Stomach (tissue), 4 donors: ENCODE measurements at regions not wholly inside any gene's neighbourhood (a gene's known extent, or its start where the extent isn't known, plus 50 kb on each side); places are given as distances from the start of the nearest gene placed in this dataset.

Source experiments
- CTCF ChIP-seq, 7 experiments: fragments of 450-650 bp in 4 of 7; fragments of 200-600 bp in 3 of 7; sonication (generic) in 3 of 7; IDR thresholded peaks; one replicate each; pipeline ENCODE4 v1.5.1; 2016 to 2019; ENCODE audit warnings: antibody characterized with exemption in 7 of 7, control low read depth in 2 of 7, mild to moderate bottlenecking in 1 of 7
- EP300 ChIP-seq: sonication (generic); formaldehyde crosslinking; IDR thresholded peaks from one replicate; pipeline ENCODE4 v1.6.1; 2017; ENCODE audit warnings: antibody characterized with exemption

GRCh38 chr10:7474388-7474787, 63.6 kb upstream of the SFMBT2 start:
- TF ChIP-seq EP300: no peak
- TF ChIP-seq CTCF (IDR thresholded peaks at IDR 0.05): no peak
